Panc1 (cell line): ENCODE measurements at regions not wholly inside any gene's neighbourhood (a gene's known extent, or its start where the extent isn't known, plus 50 kb on each side); places are given as distances from the start of the nearest gene placed in this dataset.

Experiments
- ATAC-seq: fragments of 200-7000 bp; cut with Tn5 transposase; 2 replicates; pipeline ENCODE4 v1.9.1; 2020; ENCODE audit warnings: mild to moderate bottlenecking, moderate library complexity
- BruUV-seq: library from RNA; stranded (reverse); fragments of 400-500 nt; replicated peaks from 2 replicates; lab custom pipeline; 2021; lab: Mats Ljungman, UMichigan
- CTCF ChIA-PET: fragments of 300-600 bp; sonication (Branson Sonifier 250); formaldehyde crosslinking; loops from one replicate; lab custom pipeline; 2022; ENCODE audit warnings: antibody characterized with exemption; lab: Charles Lee
- POLR2A ChIA-PET: fragments of 300-600 bp; sonication (Branson Sonifier 250); formaldehyde crosslinking; loops from one replicate; lab custom pipeline; 2022; ENCODE audit warnings: antibody characterized with exemption; lab: Charles Lee
- DNase-seq: peaks from one replicate; pipeline ENCODE4 v3.0.0-alpha.2; 2010; ENCODE audit warnings: low read depth, low spot score
- H3K27ac ChIP-seq: 2 replicates; pipeline ENCODE4 v1.5.1; 2011; ENCODE audit warnings: mild to moderate bottlenecking, low read length, inconsistent platforms
- H3K27me3 ChIP-seq: fragments of 200-500 bp; sonication (Bioruptor generic); 2 replicates; pipeline ENCODE4 v1.6.0; 2014; ENCODE audit warnings: low read length, inconsistent platforms; ENCODE audit not compliant: control insufficient read depth, insufficient read depth
- H3K36me3 ChIP-seq: fragments of 200-500 bp; sonication (Bioruptor generic); 2 replicates; pipeline ENCODE4 v1.5.1; 2014; ENCODE audit warnings: inconsistent platforms, mild to moderate bottlenecking, low read length, moderate library complexity; ENCODE audit not compliant: control insufficient read depth, insufficient read depth
- H3K4me1 ChIP-seq: 2 replicates; pipeline ENCODE4 v1.5.1; 2011; ENCODE audit warnings: inconsistent platforms, mild to moderate bottlenecking, low read length, moderate library complexity; ENCODE audit not compliant: control insufficient read depth, insufficient read depth
- H3K4me3 ChIP-seq, 2 experiments: 2 replicates each; pipeline ENCODE4 v1.5.1; 2011 to 2012; ENCODE audit warnings: low read depth in 2 of 2, low read length in 2 of 2, mild to moderate bottlenecking in 2 of 2, inconsistent platforms in 1 of 2, moderate library complexity in 1 of 2
- H3K9me3 ChIP-seq: fragments of 200-500 bp; sonication (Bioruptor generic); 2 replicates; pipeline ENCODE4 v1.5.1; 2014; ENCODE audit warnings: low read depth, mild to moderate bottlenecking, inconsistent platforms, low read length, moderate library complexity; ENCODE audit not compliant: control insufficient read depth, insufficient read depth
- POLR2AphosphoS5 ChIP-seq: IDR thresholded peaks from 2 replicates; pipeline ENCODE4 v1.6.1; 2012; ENCODE audit warnings: mild to moderate bottlenecking, low read depth, low read length, moderate library complexity
- SIN3A ChIP-seq: IDR thresholded peaks from 2 replicates; pipeline ENCODE4 v1.6.1; 2012; ENCODE audit warnings: low read depth, mild to moderate bottlenecking, low read length, moderate library complexity, borderline replicate concordance; ENCODE audit not compliant: insufficient read depth
- TCF7L2 ChIP-seq: IDR thresholded peaks from 2 replicates; pipeline ENCODE4 v1.6.1; 2011; ENCODE audit warnings: mild to moderate bottlenecking, low read depth, low read length, inconsistent platforms
- in situ Hi-C: cut with HindIII; loops from 2 replicates; pipeline ENCODE4 v1.10.0; 2016; ENCODE audit warnings: low sequenced_read_pairs, low pct_unique_long_range_greater_than_20kb
- intact Hi-C: fragments of 100-400 bp; cut with micrococcal nuclease; formaldehyde crosslinking; loops from one replicate; pipeline ENCODE4 v1.10.0; 2022; ENCODE audit not compliant: unreplicated experiment
- TF ChIP-seq, protein P1 (sequence below): fragments of 450-650 bp; IDR thresholded peaks from 2 replicates; pipeline ENCODE4 v1.5.1; 2017; ENCODE audit warnings: mild to moderate bottlenecking
- TF ChIP-seq, protein P2 (sequence below), 2 experiments: IDR thresholded peaks; 2 replicates each; pipeline ENCODE4 v1.6.1; 2011 to 2012; ENCODE audit warnings: low read depth in 2 of 2, control low read depth in 1 of 2, low read length in 1 of 2, mild to moderate bottlenecking in 1 of 2, moderate library complexity in 1 of 2; ENCODE audit not compliant: insufficient read depth in 1 of 2

DNA sequence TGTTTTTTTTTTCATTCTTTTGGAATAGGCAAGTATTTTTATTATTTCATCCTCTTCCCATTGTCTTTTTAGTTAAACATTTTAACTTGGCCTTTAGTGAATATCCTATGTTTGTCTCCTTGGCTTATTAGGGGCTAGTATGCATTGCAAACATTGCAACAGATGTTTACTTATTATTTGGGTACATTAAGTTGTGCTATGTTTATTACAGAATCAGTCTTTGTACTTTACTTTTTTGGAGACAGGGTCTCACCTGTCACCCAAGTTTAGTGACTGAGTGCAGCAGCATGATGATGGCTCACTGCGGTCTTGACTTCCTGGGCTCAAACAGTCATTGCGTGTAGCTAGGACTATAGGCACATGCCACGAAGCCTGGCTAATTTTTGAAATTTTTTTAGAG is 51.1 kb upstream of the NUDT6 start:
- CTCF ChIA-PET, result no interaction called here
- in situ Hi-C loops, result no loop called here
- no TSS peak for BruUV-seq

DNA sequence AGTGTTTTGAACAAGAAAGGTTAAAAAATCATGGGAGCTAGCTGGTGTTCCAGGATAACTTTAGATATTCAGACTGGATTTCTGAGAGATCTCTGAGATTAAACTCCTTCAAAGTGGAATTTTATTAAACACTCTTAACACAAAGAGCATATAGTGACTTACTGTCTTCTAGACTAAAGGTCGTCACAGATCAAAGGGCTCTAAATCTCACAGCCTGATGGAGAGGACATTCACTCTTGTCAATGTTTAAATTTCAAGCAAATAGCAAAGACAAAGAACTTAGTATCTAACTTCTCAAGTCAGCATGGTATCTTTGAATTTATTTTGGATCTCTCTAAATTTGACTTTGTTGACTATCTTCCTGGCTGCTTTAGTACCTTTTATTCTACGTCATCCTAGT is 53.7 kb upstream of the NUDT6 start:
- in situ Hi-C loops, result no loop called here
- intact Hi-C loops, result no loop called here

More for the DNA sequence above, 51.1 kb upstream of the NUDT6 start:
- ATAC-seq (no peak), DNase-seq (no peak)
- no peaks in the 10 kb centered on the region for H3K27me3 ChIP-seq
- H3K36me3 ChIP-seq, result no peaks in the 10 kb centered on the region; the same call in 1 of the 2 replicates
- H3K9me3 ChIP-seq, result no peaks in the 10 kb centered on the region
- H3K4me1 ChIP-seq, result peaks cover 3% of the 10 kb centered on the region; the same call in 1 of the 2 replicates
- no peak for TF ChIP-seq SIN3A
- TF ChIP-seq, protein P1, sequence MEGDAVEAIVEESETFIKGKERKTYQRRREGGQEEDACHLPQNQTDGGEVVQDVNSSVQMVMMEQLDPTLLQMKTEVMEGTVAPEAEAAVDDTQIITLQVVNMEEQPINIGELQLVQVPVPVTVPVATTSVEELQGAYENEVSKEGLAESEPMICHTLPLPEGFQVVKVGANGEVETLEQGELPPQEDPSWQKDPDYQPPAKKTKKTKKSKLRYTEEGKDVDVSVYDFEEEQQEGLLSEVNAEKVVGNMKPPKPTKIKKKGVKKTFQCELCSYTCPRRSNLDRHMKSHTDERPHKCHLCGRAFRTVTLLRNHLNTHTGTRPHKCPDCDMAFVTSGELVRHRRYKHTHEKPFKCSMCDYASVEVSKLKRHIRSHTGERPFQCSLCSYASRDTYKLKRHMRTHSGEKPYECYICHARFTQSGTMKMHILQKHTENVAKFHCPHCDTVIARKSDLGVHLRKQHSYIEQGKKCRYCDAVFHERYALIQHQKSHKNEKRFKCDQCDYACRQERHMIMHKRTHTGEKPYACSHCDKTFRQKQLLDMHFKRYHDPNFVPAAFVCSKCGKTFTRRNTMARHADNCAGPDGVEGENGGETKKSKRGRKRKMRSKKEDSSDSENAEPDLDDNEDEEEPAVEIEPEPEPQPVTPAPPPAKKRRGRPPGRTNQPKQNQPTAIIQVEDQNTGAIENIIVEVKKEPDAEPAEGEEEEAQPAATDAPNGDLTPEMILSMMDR, result no peak
- TF ChIP-seq POLR2AphosphoS5, result no peak
- TF ChIP-seq, protein P2, sequence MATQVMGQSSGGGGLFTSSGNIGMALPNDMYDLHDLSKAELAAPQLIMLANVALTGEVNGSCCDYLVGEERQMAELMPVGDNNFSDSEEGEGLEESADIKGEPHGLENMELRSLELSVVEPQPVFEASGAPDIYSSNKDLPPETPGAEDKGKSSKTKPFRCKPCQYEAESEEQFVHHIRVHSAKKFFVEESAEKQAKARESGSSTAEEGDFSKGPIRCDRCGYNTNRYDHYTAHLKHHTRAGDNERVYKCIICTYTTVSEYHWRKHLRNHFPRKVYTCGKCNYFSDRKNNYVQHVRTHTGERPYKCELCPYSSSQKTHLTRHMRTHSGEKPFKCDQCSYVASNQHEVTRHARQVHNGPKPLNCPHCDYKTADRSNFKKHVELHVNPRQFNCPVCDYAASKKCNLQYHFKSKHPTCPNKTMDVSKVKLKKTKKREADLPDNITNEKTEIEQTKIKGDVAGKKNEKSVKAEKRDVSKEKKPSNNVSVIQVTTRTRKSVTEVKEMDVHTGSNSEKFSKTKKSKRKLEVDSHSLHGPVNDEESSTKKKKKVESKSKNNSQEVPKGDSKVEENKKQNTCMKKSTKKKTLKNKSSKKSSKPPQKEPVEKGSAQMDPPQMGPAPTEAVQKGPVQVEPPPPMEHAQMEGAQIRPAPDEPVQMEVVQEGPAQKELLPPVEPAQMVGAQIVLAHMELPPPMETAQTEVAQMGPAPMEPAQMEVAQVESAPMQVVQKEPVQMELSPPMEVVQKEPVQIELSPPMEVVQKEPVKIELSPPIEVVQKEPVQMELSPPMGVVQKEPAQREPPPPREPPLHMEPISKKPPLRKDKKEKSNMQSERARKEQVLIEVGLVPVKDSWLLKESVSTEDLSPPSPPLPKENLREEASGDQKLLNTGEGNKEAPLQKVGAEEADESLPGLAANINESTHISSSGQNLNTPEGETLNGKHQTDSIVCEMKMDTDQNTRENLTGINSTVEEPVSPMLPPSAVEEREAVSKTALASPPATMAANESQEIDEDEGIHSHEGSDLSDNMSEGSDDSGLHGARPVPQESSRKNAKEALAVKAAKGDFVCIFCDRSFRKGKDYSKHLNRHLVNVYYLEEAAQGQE (IDR thresholded peaks at IDR 0.05; ENCODE audit: insufficient read depth in 1 of 2, low read depth in 2 of 2, low read length in 1 of 2), result no peak
- TF ChIP-seq TCF7L2, result no peak
- no peak overlapping the region for H3K27ac ChIP-seq
- POLR2A ChIA-PET, result no interaction called here
- H3K4me3 ChIP-seq, result no peak overlapping the region
- intact Hi-C loops, result no loop called here

More for the DNA sequence above, 53.7 kb upstream of the NUDT6 start:
- ChIA-PET POLR2A (no interaction called here), CTCF (no interaction called here)
- BruUV-seq, result no TSS peak
- Histone ChIP-seq H3K9me3 (no peaks in the 10 kb centered on the region), H3K4me3 (no peak overlapping the region), H3K27me3 (no peaks in the 10 kb centered on the region), H3K36me3 (no peaks in the 10 kb centered on the region; the same call in 1 of the 2 replicates), H3K27ac (no peak overlapping the region), H3K4me1 (no peaks in the 10 kb centered on the region)
- DNase-seq (no peak), ATAC-seq (no peak)
- TF ChIP-seq TCF7L2, result no peak
- TF ChIP-seq, protein P1, result no peak
- TF ChIP-seq SIN3A, result no peak
- no peak for TF ChIP-seq POLR2AphosphoS5
- TF ChIP-seq, protein P2 (IDR thresholded peaks at IDR 0.05; ENCODE audit: insufficient read depth in 1 of 2, low read depth in 2 of 2, low read length in 1 of 2), result no peak
